Retinal pigment epithelial cell (primary cell): ENCODE measurements at regions not wholly inside any gene's neighbourhood (a gene's known extent, or its start where the extent isn't known, plus 50 kb on each side); places are given as distances from the start of the nearest gene placed in this dataset.

Experiments
- DNase-seq: peaks from one replicate; pipeline ENCODE4 v3.0.0-alpha.2; 2010; ENCODE audit warnings: low read depth
- H3K4me3 ChIP-seq: 2 replicates; pipeline ENCODE4 v1.5.1; 2011; ENCODE audit warnings: mild to moderate bottlenecking, low read length, control low read depth, moderate library complexity
- CTCF ChIP-seq: conservative IDR thresholded peaks from 2 replicates; pipeline ENCODE4 v1.5.1; 2011; ENCODE audit warnings: low read depth, low read length, control low read depth, inconsistent platforms

- TF ChIP-seq CTCF = no peak
- no peak overlapping the region for H3K4me3 ChIP-seq
- DNase-seq = no peak
Measured at GRCh38 chr2:53582556-53582955, 185.0 kb upstream of the CHAC2 start.

DNA sequence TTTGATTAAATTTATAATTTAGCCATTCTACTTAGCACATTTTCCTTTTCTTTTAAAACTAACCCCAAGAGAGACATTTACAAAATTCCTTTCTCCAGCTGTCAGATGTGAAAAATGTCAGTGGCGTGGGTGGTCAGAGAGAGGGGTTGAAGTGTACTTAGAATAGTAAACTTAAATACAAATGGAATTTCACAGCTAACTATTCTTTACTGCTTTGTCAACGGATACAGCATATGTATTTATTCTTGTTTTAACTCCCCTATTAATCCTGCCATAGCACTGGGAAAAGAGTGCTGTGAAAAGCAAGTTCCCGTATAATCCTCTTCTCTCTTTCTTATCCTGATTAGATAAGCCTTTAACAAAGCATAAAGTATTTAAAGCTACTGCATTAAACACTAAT, 191.4 kb upstream of the CHAC2 start:
- TF ChIP-seq CTCF = no peak
- DNase-seq = peak; percentile 54
- no peak overlapping the region for H3K4me3 ChIP-seq

- peak; percentile 7 for DNase-seq
- no peak for TF ChIP-seq CTCF
- H3K4me3 ChIP-seq = no peak overlapping the region
Measured at GRCh38 chr2:53575721-53576124, 191.9 kb upstream of the CHAC2 start.

GRCh38 chr2:53572696-53573095, 194.9 kb upstream of the CHAC2 start:
- DNase-seq = no peak
- no peak for TF ChIP-seq CTCF
- no peak overlapping the region for H3K4me3 ChIP-seq

GRCh38 chr2:53569957-53570727, 197.5 kb upstream of the CHAC2 start:
- no peak for DNase-seq
- TF ChIP-seq CTCF = no peak
- no peak overlapping the region for H3K4me3 ChIP-seq

GRCh38 chr2:53568469-53568868, 199.1 kb upstream of the CHAC2 start:
- no peak for TF ChIP-seq CTCF
- DNase-seq = no peak
- no peak overlapping the region for H3K4me3 ChIP-seq

DNA sequence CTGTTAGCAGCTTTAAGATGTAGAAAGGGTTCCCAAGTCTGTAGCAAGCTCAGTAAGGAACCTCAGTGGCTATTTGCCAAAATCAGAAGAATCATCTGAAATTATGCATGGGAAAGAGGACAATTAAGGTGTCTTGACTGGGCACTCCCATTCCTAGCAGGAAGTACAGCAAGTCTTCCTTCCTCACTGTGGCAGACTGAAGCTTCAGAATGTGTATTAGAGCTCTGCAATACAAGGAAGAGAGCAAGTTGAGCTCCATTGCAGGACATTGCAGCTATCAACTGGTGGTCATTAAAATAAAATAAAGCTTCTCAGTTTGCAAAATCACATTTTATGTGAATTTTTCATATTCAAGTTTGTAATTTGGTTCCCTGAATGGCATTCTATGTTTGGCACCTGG, 200.5 kb upstream of the CHAC2 start:
- DNase-seq = no peak
- no peak overlapping the region for H3K4me3 ChIP-seq
- no peak for TF ChIP-seq CTCF
